ENCODE measurements at regions not wholly inside any gene's neighbourhood (a gene's known extent, or its start where the extent isn't known, plus 50 kb on each side); places are given as distances from the start of the nearest gene placed in this dataset.

- no peak for TF ChIP-seq POLR2A (IDR thresholded peaks at IDR 0.05; ENCODE audit: extremely low read depth, insufficient read length)
- no peak for TF ChIP-seq MAX (IDR thresholded peaks at IDR 0.05; ENCODE audit: low read depth, low read length)
- TF ChIP-seq MYC (IDR thresholded peaks at IDR 0.05; ENCODE audit: low read depth, low read length), result no peak
- TF ChIP-seq CTCF (IDR thresholded peaks at IDR 0.05; ENCODE audit: low read depth, low read length), result no peak
- no peak for DNase-seq (ENCODE audit: low read depth)
- no peak overlapping the region for H3K4me3 ChIP-seq (ENCODE audit: low read depth, low read length)
Measured at GRCh38 chr14:100446572-100446971, 123.4 kb downstream of the SLC25A47 start.

GRCh38 chr14:100448376-100448775, 125.2 kb downstream of the SLC25A47 start:
- DNase-seq (ENCODE audit: low read depth), result peak; percentile 8
- no peak for TF ChIP-seq CTCF (IDR thresholded peaks at IDR 0.05; ENCODE audit: low read depth, low read length)
- no peak for TF ChIP-seq MYC (IDR thresholded peaks at IDR 0.05; ENCODE audit: low read depth, low read length)
- TF ChIP-seq MAX (IDR thresholded peaks at IDR 0.05; ENCODE audit: low read depth, low read length), result no peak
- no peak for TF ChIP-seq POLR2A (IDR thresholded peaks at IDR 0.05; ENCODE audit: extremely low read depth, insufficient read length)
- H3K4me3 ChIP-seq (ENCODE audit: low read depth, low read length), result no peak overlapping the region

GRCh38 chr14:100449225-100449987, 126.3 kb downstream of the SLC25A47 start:
- DNase-seq (ENCODE audit: low read depth), result no peak
- no peak overlapping the region for H3K4me3 ChIP-seq (ENCODE audit: low read depth, low read length)
- no peak for TF ChIP-seq MYC (IDR thresholded peaks at IDR 0.05; ENCODE audit: low read depth, low read length)
- no peak for TF ChIP-seq MAX (IDR thresholded peaks at IDR 0.05; ENCODE audit: low read depth, low read length)
- TF ChIP-seq CTCF (IDR thresholded peaks at IDR 0.05; ENCODE audit: low read depth, low read length), result no peak
- no peak for TF ChIP-seq POLR2A (IDR thresholded peaks at IDR 0.05; ENCODE audit: extremely low read depth, insufficient read length)

GRCh38 chr14:100450049-100450448, 126.9 kb downstream of the SLC25A47 start:
- no peak overlapping the region for H3K4me3 ChIP-seq (ENCODE audit: low read depth, low read length)
- DNase-seq (ENCODE audit: low read depth), result no peak
- TF ChIP-seq POLR2A (IDR thresholded peaks at IDR 0.05; ENCODE audit: extremely low read depth, insufficient read length) (no peak), CTCF (IDR thresholded peaks at IDR 0.05; ENCODE audit: low read depth, low read length) (no peak), MYC (IDR thresholded peaks at IDR 0.05; ENCODE audit: low read depth, low read length) (no peak), MAX (IDR thresholded peaks at IDR 0.05; ENCODE audit: low read depth, low read length) (no peak)

- no peak for DNase-seq (ENCODE audit: low read depth)
- TF ChIP-seq POLR2A (IDR thresholded peaks at IDR 0.05; ENCODE audit: extremely low read depth, insufficient read length) (no peak), CTCF (IDR thresholded peaks at IDR 0.05; ENCODE audit: low read depth, low read length) (no peak), MAX (IDR thresholded peaks at IDR 0.05; ENCODE audit: low read depth, low read length) (no peak), MYC (IDR thresholded peaks at IDR 0.05; ENCODE audit: low read depth, low read length) (no peak)
- no peak overlapping the region for H3K4me3 ChIP-seq (ENCODE audit: low read depth, low read length)
Measured at GRCh38 chr14:100450736-100451135, 127.6 kb downstream of the SLC25A47 start.
